ENCODE measurements at regions not wholly inside any gene's neighbourhood (a gene's known extent, or its start where the extent isn't known, plus 50 kb on each side); places are given as distances from the start of the nearest gene placed in this dataset.

DNA sequence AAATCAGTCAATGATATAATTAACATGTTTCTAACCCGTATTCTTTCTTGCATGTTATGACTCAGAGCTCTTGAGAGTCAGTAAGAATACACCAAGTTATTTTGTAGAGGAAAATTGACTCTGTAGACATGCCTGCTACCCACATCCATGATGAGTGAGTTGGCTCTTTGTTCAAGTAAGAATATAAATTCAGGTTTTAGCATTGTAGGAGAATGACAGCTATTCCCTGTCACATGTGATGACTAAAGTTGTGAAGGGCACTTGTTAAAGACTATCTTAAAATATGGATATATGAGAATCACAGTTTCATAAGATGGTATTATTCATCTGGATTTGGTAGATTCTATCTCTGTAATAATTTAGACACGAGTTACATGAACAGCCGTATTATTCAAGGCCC is 209.1 kb downstream of the CCDC59 start:
- DNase-seq, result no peak

- DNase-seq, result no peak
Measured at GRCh38 chr12:82146740-82147139, 211.4 kb downstream of the CCDC59 start.

DNA sequence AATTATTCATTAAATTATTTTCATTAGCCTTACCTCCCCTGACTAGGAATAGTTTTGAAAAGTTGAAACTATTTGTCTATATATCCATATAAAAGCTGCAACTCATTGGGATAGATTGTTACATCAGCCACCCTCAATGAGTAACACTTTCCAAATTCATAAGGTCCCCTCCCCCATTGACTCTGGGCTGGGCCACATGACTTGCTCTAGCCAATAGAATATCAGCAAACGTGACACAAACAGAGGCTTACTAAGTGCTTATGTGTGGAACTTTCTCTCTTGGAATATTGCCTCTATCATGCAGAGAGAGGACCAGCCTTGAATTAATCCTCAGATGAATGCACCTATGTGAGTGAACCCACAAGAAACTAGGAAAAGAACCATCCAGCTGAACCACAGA is 213.7 kb downstream of the CCDC59 start:
- DNase-seq, result no peak

- no peak for DNase-seq
Measured at GRCh38 chr12:82132390-82132789, 225.8 kb downstream of the CCDC59 start.

DNA sequence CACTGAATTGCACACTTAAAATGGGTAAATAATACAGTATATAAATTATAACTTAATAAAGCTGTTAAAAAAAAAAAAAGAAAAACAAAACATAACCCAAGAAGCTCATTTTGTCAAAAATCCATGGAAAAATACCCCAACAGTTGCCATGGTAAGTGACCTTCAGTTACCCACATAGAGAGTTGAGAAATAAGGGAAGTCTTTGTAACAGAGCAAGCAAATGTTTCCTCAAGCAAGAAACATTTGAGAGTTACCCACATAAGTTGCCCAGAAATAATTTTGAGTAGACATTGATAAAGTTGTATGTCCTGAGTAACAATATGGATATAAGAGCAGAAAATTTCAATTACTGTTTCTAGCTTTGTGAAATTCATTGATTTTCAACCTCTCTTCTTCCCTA is 227.4 kb downstream of the CCDC59 start:
- peak; percentile 5 for DNase-seq

GRCh38 chr12:82124711-82125380 is 233.3 kb downstream of the CCDC59 start:
- DNase-seq, result peak; percentile 1

- no peak for DNase-seq
Measured at GRCh38 chr12:82121545-82121944, 236.6 kb downstream of the CCDC59 start.

- DNase-seq, result no peak
Measured at GRCh38 chr12:82120901-82121300, 237.3 kb downstream of the CCDC59 start.

GRCh38 chr12:82109243-82109642 is 248.9 kb downstream of the CCDC59 start:
- no peak for DNase-seq

- no peak for DNase-seq
Measured at GRCh38 chr12:82108615-82109014, 249.6 kb downstream of the CCDC59 start.

DNA sequence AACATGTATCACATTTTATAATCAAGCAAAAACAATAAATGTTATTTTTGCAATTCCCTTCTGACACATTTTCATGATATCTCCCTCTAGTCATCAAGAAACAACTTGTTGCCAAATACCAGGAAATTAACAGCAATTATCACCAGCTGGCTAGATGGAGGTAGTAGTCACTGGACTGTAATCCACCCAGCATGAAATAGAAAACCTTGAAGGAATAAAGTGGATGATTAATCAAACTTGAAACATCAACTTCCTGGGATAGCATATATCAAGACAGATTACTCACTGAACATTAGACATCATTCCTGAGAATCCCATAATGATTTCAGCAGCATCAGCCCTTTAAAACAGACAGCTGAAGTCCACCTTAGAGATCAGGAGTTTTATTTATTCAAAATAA is 259.0 kb downstream of the CCDC59 start:
- no peak for DNase-seq

GRCh38 chr12:82097877-82098276 is 260.3 kb downstream of the CCDC59 start:
- DNase-seq, result no peak

DNA sequence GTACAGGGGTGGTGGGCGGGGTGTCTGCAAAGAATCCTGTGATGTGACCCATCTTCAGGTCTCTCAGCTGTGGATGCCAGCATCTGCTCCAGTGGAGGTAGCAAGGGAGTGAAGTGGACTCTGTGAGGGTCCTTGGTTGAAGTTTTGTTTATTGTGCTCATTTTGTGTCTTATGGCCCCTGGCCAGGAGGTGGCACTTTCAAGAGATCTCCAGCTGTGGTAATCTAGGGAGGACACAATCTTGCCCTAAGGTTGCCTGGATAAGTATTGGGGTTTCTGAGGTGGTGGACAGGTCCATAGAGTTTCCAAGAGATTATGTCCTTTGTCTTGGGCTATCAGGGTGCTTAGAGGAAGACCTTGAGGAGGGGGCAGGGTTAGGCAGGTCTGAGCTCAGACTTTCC is 260.7 kb downstream of the CCDC59 start:
- no peak for DNase-seq

GRCh38 chr12:82090165-82090564 is 268.0 kb downstream of the CCDC59 start:
- no peak for DNase-seq

DNA sequence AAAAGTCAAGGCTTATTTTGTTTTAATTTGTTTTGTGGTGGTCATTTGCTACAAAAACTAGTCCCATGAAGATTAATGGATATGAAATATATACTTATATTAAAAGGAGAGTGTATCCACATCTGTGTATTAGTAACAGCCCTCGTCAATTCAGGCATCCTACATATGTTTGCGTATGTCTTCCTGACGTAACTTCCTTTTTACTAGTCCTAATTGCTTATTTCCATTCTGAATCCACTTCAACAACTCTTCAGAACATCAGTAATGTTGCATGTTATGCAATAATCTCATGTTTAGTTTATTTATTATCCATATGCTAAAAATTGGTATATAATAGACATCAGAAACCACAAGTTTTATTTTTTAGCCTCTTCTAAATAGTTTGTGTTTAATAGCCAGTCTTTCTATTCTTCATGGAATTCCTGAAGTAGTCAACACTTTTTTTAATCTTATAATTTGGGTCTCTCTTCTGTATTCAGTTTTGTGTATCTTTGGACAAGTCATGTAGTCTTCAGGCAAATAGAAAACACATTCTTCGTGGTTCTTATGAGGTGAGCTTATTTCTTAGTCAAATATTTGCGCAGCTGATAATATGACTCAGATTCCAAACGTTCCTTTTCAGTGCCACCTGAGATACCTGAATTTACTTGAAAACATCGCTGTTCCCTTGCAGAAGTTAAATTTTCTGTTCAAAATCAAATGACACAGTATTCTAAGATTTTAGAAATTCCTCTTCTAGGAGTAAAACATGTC is 268.6 kb downstream of the CCDC59 start:
- no peak for DNase-seq

DNA sequence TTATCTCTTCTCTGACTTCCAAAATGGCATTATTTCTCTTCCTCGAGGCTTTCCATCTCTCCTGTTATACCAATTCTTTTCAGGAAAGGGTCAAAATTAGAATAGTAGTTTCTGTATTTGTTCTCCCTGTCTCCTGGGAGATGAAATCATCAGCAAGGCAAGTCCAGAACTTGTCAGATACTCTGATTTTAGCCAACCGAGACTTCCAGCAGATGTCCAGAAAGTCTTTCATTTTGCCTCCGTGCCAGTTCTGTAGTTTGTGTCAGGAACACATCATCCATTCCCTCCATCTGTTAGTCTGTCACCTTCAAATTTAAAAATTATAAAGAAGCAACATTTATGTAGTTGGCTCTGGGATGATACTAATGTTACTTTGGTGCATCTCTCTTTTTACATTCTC is 275.7 kb downstream of the CCDC59 start:
- DNase-seq, result no peak

DNA sequence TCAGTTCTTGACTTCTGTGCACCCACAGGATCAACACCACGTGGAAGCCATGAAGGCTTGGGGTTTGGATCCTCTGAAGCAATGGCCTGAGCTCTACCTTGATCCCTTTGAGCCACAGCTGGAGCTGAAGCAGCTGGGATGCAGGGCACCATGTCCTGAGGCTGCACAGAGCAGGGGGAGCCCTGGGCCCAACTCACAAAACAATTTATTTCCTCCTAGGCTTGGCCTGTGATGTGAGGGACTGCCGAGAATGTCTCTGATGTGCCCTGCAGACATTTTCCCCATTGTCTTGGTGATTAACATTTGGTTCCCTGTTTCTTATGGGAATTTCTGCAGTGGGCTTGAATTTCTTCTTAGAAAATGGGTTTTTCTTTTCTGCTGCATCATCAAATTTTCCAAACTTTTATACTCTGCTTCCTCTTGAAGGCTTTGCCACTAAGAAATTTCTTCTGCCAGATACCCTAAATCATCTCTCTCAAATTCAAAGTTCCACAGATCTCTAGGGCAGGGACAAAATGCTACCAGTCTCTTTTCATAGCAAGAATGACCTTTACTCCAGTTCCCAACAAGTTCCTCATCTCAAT is 288.2 kb downstream of the CCDC59 start:
- DNase-seq, result no peak

DNA sequence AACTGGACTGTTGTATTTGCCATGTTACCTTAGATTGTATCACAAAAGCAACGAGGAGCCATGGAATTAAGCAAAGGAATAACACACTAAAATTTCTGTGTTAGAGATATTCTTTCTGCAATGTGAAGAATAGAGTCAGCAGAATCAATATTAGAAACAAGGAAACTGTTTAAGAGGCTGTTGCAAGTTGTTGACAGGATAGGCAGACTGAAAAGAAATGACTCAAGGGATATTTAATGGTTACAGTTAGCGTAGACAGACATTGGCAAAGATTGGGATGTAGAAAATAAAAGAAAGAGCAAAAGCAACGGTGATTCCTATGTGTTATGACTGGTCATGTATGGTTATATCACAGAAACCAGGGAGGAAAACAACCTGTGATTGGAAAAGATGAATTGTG is 299.0 kb upstream of the PPFIA2 start:
- DNase-seq, result peak; percentile 20

- peak; percentile 18 for DNase-seq
Measured at GRCh38 chr12:82057770-82058169, 298.6 kb upstream of the PPFIA2 start.

DNA sequence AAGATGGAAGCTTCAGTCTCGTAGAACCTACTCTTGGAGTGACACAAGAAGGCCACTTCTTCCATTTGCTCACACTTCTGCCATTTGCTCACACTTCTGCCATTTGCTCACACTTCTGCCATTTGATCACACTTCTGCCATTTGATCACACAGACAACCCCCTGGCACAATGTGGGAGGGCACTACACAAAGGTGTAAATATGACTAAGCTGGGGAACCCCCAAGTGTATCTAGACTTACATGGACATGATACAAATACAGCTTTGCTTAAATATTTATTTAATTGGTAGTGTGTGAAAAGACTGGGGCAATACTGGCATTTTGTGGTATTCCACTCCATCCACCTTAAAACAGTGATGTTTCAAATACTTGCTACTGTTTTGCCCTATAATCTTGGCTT is 296.2 kb upstream of the PPFIA2 start:
- DNase-seq, result no peak

DNA sequence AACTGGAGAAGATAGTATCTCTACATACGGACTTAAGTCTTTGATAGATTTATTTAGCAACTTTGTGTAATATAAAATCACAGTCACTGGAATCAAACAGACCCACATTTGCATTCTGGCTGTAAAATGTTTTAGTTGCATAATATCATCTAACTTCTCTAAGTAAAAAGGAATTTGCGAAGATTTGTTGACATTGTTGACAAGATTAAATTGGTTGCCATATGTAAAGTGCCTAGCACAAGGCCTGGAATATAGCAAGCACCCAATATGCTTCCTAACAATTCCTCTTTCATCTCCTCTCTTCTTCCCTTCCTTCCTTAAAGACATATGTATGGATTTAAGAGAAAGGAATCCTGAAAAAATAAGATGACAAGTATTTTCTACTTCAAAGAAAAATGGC is 295.4 kb upstream of the PPFIA2 start:
- DNase-seq, result no peak

DNA sequence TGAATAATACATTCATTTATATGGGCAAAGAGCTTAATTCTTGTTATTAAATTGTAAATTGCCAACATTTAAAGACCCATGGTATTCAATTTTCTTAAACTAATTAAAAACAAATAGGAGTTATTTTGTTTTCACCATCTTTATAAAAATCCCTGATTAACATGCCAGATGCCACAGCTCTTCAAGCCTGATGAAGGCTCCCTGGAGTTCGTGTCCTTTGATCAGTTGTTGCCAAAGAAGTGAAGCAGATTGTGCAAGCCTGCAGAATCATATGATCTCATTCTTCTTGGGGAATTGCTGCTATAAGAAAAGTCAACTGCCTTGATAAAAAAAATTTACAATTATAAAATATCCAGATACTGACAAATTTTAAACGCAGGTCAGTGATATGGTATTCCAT is 288.3 kb upstream of the PPFIA2 start:
- DNase-seq, result peak; percentile 24

DNA sequence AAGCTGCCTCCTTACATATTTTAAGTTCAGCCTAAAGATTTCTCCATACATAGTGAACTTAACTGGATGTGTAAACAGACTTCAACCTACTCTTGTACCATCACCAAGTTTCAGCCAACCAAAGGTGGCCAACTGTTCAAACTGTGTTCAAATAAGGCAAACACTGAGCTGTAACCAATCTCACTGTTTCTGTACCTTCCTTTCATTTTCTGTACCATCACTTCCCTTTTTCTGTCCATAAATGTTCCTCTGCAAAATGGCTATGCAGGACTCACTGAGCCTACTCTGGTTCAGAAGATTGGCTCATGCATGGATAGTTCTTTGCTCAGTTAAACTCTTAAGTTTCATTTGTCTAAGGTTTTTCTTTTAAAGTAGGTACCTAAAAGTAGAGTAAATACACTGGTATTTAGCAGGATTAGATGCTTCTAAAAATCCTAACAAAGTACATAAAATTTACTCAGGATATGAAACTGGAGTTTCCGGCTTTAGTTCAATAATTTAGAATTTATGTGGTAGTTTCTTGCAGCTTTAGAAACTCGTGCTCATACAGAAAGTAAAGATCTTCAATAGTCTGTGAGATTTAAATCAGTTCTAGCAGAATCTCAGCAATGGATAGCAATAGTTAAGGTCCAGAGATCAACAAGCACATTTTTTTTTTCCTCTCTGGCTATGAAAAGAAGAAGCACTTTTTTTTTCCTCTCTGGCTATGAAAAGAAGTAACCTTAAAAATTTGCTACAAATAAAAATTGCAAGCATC is 282.0 kb upstream of the PPFIA2 start:
- peak; percentile 36 for DNase-seq

- DNase-seq, result no peak
Measured at GRCh38 chr12:82034769-82035168, 275.6 kb upstream of the PPFIA2 start.
